ENCODE measurements at regions not wholly inside any gene's neighbourhood (a gene's known extent, or its start where the extent isn't known, plus 50 kb on each side); places are given as distances from the start of the nearest gene placed in this dataset.

DNA sequence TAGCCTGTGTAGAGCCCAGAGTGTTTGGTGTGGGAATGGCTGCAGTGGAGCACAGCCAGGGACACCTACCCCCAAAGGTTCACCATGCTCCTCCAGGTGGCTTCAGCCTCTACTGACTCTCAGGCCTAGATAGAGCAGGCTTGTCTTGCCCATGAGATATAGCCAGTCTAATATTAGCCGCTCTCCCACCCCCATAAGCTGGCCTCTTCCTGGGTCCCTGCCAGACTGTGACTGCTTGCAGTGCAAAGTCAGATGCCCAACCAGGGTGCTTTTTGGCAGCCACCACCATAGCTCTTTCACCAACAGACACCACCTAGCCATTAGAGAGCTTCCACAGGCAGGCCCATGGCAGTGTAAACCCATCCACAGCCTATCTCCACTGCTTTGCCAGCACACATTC is 405.3 kb downstream of the MBD2 start:
- Histone ChIP-seq H3K27ac (no peak overlapping the region), H3K36me3 (no peaks in the 10 kb centered on the region), H3K4me1 (no peaks in the 10 kb centered on the region), H3K4me3 (replicated peaks in 1 of 3) (no peak overlapping the region), H3K9me3 (no peaks in the 10 kb centered on the region), H3K27me3 (no peaks in the 10 kb centered on the region)
- no peak for DNase-seq
- 90 to 100% methylated on average over 1 of the region's 1 CpG for WGBS, 2 donors
- no peak for TF ChIP-seq POLR2A (IDR thresholded peaks at IDR 0.05)
- TF ChIP-seq, protein P1, sequence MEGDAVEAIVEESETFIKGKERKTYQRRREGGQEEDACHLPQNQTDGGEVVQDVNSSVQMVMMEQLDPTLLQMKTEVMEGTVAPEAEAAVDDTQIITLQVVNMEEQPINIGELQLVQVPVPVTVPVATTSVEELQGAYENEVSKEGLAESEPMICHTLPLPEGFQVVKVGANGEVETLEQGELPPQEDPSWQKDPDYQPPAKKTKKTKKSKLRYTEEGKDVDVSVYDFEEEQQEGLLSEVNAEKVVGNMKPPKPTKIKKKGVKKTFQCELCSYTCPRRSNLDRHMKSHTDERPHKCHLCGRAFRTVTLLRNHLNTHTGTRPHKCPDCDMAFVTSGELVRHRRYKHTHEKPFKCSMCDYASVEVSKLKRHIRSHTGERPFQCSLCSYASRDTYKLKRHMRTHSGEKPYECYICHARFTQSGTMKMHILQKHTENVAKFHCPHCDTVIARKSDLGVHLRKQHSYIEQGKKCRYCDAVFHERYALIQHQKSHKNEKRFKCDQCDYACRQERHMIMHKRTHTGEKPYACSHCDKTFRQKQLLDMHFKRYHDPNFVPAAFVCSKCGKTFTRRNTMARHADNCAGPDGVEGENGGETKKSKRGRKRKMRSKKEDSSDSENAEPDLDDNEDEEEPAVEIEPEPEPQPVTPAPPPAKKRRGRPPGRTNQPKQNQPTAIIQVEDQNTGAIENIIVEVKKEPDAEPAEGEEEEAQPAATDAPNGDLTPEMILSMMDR (IDR thresholded peaks at IDR 0.05) = no peak
- intact Hi-C loops (cut with DNase I) = no loop called here

DNA sequence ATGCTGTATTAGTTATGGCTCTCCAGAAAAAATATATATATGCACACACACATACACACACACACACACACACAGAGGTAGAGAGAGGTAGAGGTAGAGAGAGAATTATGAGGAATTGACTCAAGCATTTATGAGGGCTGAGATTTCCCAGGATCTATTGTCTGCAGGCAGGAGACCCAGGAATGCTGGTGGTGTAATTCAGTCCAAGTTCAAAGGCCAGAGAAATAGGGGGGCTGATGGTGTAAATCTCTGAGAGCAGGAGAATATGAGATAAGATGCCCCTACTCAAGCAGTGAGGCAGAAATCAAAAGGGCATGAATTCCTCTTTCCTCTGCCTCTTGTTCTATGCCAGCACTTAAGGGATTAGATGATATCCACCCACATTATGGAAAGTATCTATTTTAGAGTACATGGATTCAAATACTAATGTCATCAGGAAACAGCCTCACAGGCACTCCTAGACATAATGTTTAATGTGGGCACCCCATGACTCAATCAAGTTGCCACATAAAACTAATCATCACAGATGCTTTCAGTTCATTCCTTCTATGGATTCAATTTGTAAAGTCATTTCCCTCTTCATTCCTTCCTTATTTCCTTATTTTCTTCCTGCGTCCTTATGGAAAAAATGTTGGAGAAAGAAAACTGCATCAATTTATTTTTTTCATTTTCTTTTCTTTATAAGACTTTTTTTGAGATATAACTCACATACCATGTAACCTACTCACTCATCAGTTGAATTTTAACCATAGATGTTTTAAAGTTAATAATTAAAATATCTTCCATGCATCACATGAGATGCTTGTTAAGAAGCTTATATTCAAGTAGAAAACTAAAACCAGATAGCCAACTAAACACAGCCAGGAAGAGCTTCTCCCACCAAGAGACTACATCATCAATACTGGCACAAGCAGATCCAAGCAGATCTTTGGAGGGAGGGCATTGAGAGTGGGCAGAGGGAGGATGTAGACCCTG is 406.2 kb downstream of the MBD2 start:
- intact Hi-C loops (cut with DNase I) = no loop called here
- Histone ChIP-seq H3K27ac (no peak overlapping the region), H3K4me1 (no peaks in the 10 kb centered on the region), H3K4me3 (replicated peaks in 1 of 3) (no peak overlapping the region), H3K27me3 (no peaks in the 10 kb centered on the region), H3K36me3 (no peaks in the 10 kb centered on the region), H3K9me3 (no peaks in the 10 kb centered on the region)
- DNase-seq = no peak
- TF ChIP-seq, protein P1 (IDR thresholded peaks at IDR 0.05) = no peak
- TF ChIP-seq POLR2A (IDR thresholded peaks at IDR 0.05) = no peak
- 88 to 93% methylated on average over 1 of the region's 1 CpG for WGBS, 2 donors

DNA sequence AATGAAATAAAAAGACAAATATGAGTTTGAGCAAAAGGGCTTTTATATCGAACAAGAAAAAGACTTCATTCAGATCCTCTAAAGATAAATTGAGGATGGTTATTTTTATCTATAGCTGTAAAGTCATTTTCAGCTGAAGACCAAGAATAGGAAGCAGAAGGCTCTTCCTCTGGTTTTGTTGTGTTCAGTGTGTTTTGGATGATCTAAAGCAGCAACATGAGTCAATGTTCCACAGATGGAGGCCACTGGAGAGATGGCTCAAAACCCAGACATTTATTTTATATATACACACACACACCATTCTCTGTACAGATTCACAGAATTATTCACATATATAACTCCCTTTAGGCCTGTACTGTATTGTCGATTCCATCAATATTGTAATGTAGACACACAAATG is 424.3 kb downstream of the MBD2 start:
- H3K36me3 ChIP-seq = no peaks in the 10 kb centered on the region
- H3K9me3 ChIP-seq = no peaks in the 10 kb centered on the region
- no peaks in the 10 kb centered on the region for H3K27me3 ChIP-seq
- intact Hi-C loops (cut with DNase I) = no loop called here
- TF ChIP-seq POLR2A (IDR thresholded peaks at IDR 0.05) = no peak
- TF ChIP-seq, protein P1 (IDR thresholded peaks at IDR 0.05) = no peak
- H3K4me1 ChIP-seq = no peaks in the 10 kb centered on the region
- DNase-seq = no peak
- no peak overlapping the region for H3K4me3 ChIP-seq (replicated peaks in 1 of 3)
- no peak overlapping the region for H3K27ac ChIP-seq
- 91 to 94% methylated on average over 2 of the region's 2 CpGs for WGBS, 2 donors

DNA sequence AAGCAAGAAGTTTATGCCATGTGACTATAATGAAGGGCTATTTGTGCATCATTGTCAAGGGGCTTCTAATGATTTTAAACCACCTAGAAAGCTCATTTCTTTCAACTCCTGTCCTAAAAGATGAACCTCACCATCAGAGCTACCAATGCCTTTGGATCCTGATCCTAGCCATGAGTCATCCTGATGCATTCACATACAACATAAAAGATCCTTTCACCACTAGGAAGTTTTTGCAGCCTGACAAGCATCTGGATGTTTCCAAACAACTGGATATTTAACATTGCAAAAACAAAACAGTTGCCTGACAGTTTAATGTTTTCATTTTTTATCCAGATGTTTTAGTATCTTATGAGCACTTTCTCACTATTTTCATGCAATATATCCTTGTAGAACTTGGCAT is 425.3 kb downstream of the MBD2 start:
- no peak overlapping the region for H3K27ac ChIP-seq
- intact Hi-C loops (cut with DNase I) = no loop called here
- H3K4me3 ChIP-seq (replicated peaks in 1 of 3) = no peak overlapping the region
- no peak for TF ChIP-seq POLR2A (IDR thresholded peaks at IDR 0.05)
- TF ChIP-seq, protein P1 (IDR thresholded peaks at IDR 0.05) = no peak
- no peaks in the 10 kb centered on the region for H3K36me3 ChIP-seq
- H3K9me3 ChIP-seq = no peaks in the 10 kb centered on the region
- H3K4me1 ChIP-seq = no peaks in the 10 kb centered on the region
- DNase-seq = no peak
- H3K27me3 ChIP-seq = no peaks in the 10 kb centered on the region

DNA sequence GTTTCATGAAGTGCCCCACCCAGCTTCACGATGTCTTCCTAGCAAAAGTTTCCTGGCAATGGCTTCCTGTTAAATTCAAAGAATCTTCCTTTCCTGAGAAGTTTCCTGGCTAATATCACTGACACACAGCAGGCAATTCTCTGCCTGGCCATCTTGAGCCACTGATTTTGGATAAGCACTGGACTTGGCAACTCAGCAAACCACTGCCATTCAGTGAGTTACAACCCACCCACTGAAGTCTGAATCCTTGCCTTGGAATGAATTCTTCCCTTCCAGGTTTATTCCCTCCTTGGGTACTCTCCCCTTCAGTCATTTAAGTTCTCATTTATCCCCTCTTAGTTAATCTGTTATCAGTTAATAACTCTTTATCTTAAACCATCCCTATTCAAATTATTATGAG is 426.0 kb downstream of the MBD2 start:
- Histone ChIP-seq H3K9me3 (no peaks in the 10 kb centered on the region), H3K36me3 (no peaks in the 10 kb centered on the region), H3K4me1 (no peaks in the 10 kb centered on the region), H3K4me3 (replicated peaks in 1 of 3) (no peak overlapping the region), H3K27me3 (no peaks in the 10 kb centered on the region), H3K27ac (no peak overlapping the region)
- intact Hi-C loops (cut with DNase I) = no loop called here
- WGBS, 2 donors = 53 to 74% methylated on average over 1 of the region's 1 CpG
- TF ChIP-seq, protein P1 (IDR thresholded peaks at IDR 0.05) = no peak
- no peak for TF ChIP-seq POLR2A (IDR thresholded peaks at IDR 0.05)
- no peak for DNase-seq

Measured in thyroid gland (tissue), 4 donors.